ENCODE measurements at regions not wholly inside any gene's neighbourhood (a gene's known extent, or its start where the extent isn't known, plus 50 kb on each side); places are given as distances from the start of the nearest gene placed in this dataset.

DNA sequence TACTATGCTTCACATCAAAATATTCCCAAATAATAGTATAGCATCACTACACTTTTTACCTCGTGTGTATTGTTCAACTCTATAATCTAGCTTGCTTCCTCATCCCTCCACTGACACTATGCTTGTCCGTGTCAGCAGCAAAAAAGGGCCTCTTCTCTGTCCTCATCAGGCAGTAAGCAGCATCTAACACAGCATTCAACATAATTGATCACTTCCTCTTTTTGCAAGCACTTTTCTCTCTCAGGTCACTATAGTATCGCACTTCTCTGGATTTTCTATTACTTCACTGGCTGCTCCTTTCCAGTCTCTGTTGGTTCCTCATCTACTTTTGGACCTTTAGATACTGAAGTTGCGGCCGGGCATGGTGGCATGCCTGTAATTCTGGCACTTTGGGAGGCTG is 64.9 kb upstream of the ZSWIM2 start:
- H3K4me1 ChIP-seq (ENCODE audit: control insufficient read depth, insufficient read depth, low read length), result no peaks in the 10 kb centered on the region
- H3K9me3 ChIP-seq (ENCODE audit: control insufficient read depth in 2 of 2, low read length in 2 of 2), result no peaks in the 10 kb centered on the region
- no peaks in the 10 kb centered on the region for H3K36me3 ChIP-seq (ENCODE audit: control insufficient read depth in 2 of 2, insufficient read depth in 2 of 2, low read length in 2 of 2)
- no peak overlapping the region for H3K27ac ChIP-seq (ENCODE audit: low read length)
- no peak overlapping the region for H3K9ac ChIP-seq (ENCODE audit: low read length in 2 of 2)
- no peak overlapping the region for H3K4me3 ChIP-seq (ENCODE audit: low read length in 2 of 2)
- no peaks in the 10 kb centered on the region for H3K27me3 ChIP-seq (ENCODE audit: control insufficient read depth in 1 of 2, insufficient read depth in 2 of 2, low read length in 2 of 2)

- no peaks in the 10 kb centered on the region for H3K4me1 ChIP-seq (ENCODE audit: control insufficient read depth, insufficient read depth, low read length)
- no peaks in the 10 kb centered on the region for H3K9me3 ChIP-seq (ENCODE audit: control insufficient read depth in 2 of 2, low read length in 2 of 2)
- H3K27me3 ChIP-seq (ENCODE audit: control insufficient read depth in 1 of 2, insufficient read depth in 2 of 2, low read length in 2 of 2), result no peaks in the 10 kb centered on the region
- no peak overlapping the region for H3K9ac ChIP-seq (ENCODE audit: low read length in 2 of 2)
- no peak overlapping the region for H3K27ac ChIP-seq (ENCODE audit: low read length)
- H3K4me3 ChIP-seq (ENCODE audit: low read length in 2 of 2), result no peak overlapping the region
- no peaks in the 10 kb centered on the region for H3K36me3 ChIP-seq (ENCODE audit: control insufficient read depth in 2 of 2, insufficient read depth in 2 of 2, low read length in 2 of 2)
Observed at GRCh38 chr2:186912979-186913378, 64.0 kb upstream of the ZSWIM2 start.

GRCh38 chr2:186911551-186912085 is 62.6 kb upstream of the ZSWIM2 start:
- no peak overlapping the region for H3K27ac ChIP-seq (ENCODE audit: low read length)

GRCh38 chr2:186910996-186911395 is 62.0 kb upstream of the ZSWIM2 start:
- Histone ChIP-seq H3K36me3 (ENCODE audit: control insufficient read depth in 2 of 2, insufficient read depth in 2 of 2, low read length in 2 of 2) (no peaks in the 10 kb centered on the region), H3K27ac (ENCODE audit: low read length) (no peak overlapping the region), H3K4me3 (ENCODE audit: low read length in 2 of 2) (no peak overlapping the region), H3K27me3 (ENCODE audit: control insufficient read depth in 1 of 2, insufficient read depth in 2 of 2, low read length in 2 of 2) (no peaks in the 10 kb centered on the region), H3K4me1 (ENCODE audit: control insufficient read depth, insufficient read depth, low read length) (no peaks in the 10 kb centered on the region), H3K9me3 (ENCODE audit: control insufficient read depth in 2 of 2, low read length in 2 of 2) (no peaks in the 10 kb centered on the region), H3K9ac (ENCODE audit: low read length in 2 of 2) (no peak overlapping the region)

More at GRCh38 chr2:186911551-186912085, 62.6 kb upstream of the ZSWIM2 start:
- Histone ChIP-seq H3K27me3 (ENCODE audit: control insufficient read depth in 1 of 2, insufficient read depth in 2 of 2, low read length in 2 of 2) (no peaks in the 10 kb centered on the region), H3K9ac (ENCODE audit: low read length in 2 of 2) (no peak overlapping the region), H3K9me3 (ENCODE audit: control insufficient read depth in 2 of 2, low read length in 2 of 2) (no peaks in the 10 kb centered on the region), H3K4me3 (ENCODE audit: low read length in 2 of 2) (no peak overlapping the region), H3K4me1 (ENCODE audit: control insufficient read depth, insufficient read depth, low read length) (no peaks in the 10 kb centered on the region), H3K36me3 (ENCODE audit: control insufficient read depth in 2 of 2, insufficient read depth in 2 of 2, low read length in 2 of 2) (no peaks in the 10 kb centered on the region)

DNA sequence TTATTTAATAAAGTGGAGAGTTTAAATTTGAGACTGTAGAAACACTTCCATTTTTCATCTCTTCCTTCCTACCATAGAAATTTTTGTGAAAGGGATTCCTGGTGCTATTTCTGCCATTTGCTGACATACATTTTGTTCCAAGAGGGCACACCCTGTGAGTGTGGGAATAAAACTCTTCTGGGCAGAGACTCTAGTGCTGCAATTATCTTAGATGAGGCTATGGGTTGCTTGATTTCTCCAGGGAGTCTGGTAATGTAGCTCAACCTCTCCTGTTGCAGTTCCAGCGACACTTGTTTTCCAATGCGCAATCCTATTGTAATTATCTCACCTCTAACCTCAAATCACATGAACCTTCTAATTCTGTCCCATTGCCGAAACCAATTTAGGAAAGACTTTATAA is 60.1 kb upstream of the ZSWIM2 start:
- no peaks in the 10 kb centered on the region for H3K4me1 ChIP-seq (ENCODE audit: control insufficient read depth, insufficient read depth, low read length)
- H3K9ac ChIP-seq (ENCODE audit: low read length in 2 of 2), result no peak overlapping the region
- H3K27me3 ChIP-seq (ENCODE audit: control insufficient read depth in 1 of 2, insufficient read depth in 2 of 2, low read length in 2 of 2), result no peaks in the 10 kb centered on the region
- no peaks in the 10 kb centered on the region for H3K9me3 ChIP-seq (ENCODE audit: control insufficient read depth in 2 of 2, low read length in 2 of 2)
- no peak overlapping the region for H3K27ac ChIP-seq (ENCODE audit: low read length)
- no peaks in the 10 kb centered on the region for H3K36me3 ChIP-seq (ENCODE audit: control insufficient read depth in 2 of 2, insufficient read depth in 2 of 2, low read length in 2 of 2)
- no peak overlapping the region for H3K4me3 ChIP-seq (ENCODE audit: low read length in 2 of 2)

- Histone ChIP-seq H3K4me3 (ENCODE audit: low read length in 2 of 2) (no peak overlapping the region), H3K9ac (ENCODE audit: low read length in 2 of 2) (no peak overlapping the region), H3K9me3 (ENCODE audit: control insufficient read depth in 2 of 2, low read length in 2 of 2) (no peaks in the 10 kb centered on the region), H3K4me1 (ENCODE audit: control insufficient read depth, insufficient read depth, low read length) (no peaks in the 10 kb centered on the region), H3K27me3 (ENCODE audit: control insufficient read depth in 1 of 2, insufficient read depth in 2 of 2, low read length in 2 of 2) (no peaks in the 10 kb centered on the region), H3K36me3 (ENCODE audit: control insufficient read depth in 2 of 2, insufficient read depth in 2 of 2, low read length in 2 of 2) (no peaks in the 10 kb centered on the region), H3K27ac (ENCODE audit: low read length) (no peak overlapping the region)
Observed at GRCh38 chr2:186907897-186908296, 58.9 kb upstream of the ZSWIM2 start.

- no peaks in the 10 kb centered on the region for H3K36me3 ChIP-seq (ENCODE audit: control insufficient read depth in 2 of 2, insufficient read depth in 2 of 2, low read length in 2 of 2)
- H3K27ac ChIP-seq (ENCODE audit: low read length), result no peak overlapping the region
- H3K9me3 ChIP-seq (ENCODE audit: control insufficient read depth in 2 of 2, low read length in 2 of 2), result no peaks in the 10 kb centered on the region
- H3K27me3 ChIP-seq (ENCODE audit: control insufficient read depth in 1 of 2, insufficient read depth in 2 of 2, low read length in 2 of 2), result peaks cover 0 to 3% of the 10 kb centered on the region in 2 donors
- no peak overlapping the region for H3K4me3 ChIP-seq (ENCODE audit: low read length in 2 of 2)
- no peak overlapping the region for H3K9ac ChIP-seq (ENCODE audit: low read length in 2 of 2)
- no peaks in the 10 kb centered on the region for H3K4me1 ChIP-seq (ENCODE audit: control insufficient read depth, insufficient read depth, low read length)
Observed at GRCh38 chr2:186903216-186903615, 54.2 kb upstream of the ZSWIM2 start.
